ENCODE measurements at regions not wholly inside any gene's neighbourhood (a gene's known extent, or its start where the extent isn't known, plus 50 kb on each side); places are given as distances from the start of the nearest gene placed in this dataset.
A peak's percentile ranks its signal among the peaks of the same experiment; 100 is the strongest.

DNA sequence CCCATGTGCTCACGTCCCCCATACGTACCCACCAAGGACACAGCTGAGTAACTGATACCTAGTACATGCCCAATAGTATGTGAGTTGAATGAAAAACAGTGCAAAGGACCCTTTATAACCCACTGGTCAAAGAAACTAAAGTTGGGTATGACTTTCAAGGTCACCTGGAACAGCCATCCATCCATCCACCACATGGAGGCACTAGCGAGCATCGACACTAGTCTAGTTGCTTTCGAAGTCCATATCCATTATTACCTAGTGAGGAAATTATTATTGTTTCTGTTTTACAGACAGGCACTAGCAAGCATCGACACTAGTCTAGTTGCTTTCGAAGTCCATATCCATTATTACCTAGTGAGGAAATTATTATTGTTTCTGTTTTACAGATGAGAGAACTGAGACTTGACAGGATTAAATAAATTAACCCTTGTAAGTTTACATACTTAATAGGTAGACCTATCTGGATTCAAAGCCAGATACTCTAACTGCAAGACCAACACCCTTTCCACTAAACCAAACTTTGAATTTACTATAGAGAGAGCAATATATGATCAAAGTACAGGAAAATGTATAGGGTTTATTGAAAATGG lies 233.7 kb downstream of the METTL4 start:
- no peaks in the 10 kb centered on the region for H4K20me1 ChIP-seq (ENCODE audit: insufficient read depth)
- H3K4me1 ChIP-seq (ENCODE audit: control insufficient read depth in 1 of 2, insufficient read depth in 2 of 2, low read length in 2 of 2): no peaks in the 10 kb centered on the region
- TF ChIP-seq RAD21 (IDR thresholded peaks at IDR 0.05; ENCODE audit: low read depth) (peak; percentile 31; the same call in 1 of the 2 replicates), CEBPB (IDR thresholded peaks at IDR 0.05; ENCODE audit: low read depth) (no peak), FOSL1 (IDR thresholded peaks at IDR 0.05; ENCODE audit: low read depth) (no peak), ZNF274 (IDR thresholded peaks at IDR 0.05; ENCODE audit: low read depth, low read length) (no peak), POLR2A (IDR thresholded peaks at IDR 0.05; ENCODE audit: borderline replicate concordance, extremely low read depth, insufficient read depth, insufficient read length) (no peak), POLR2AphosphoS5 (IDR thresholded peaks at IDR 0.05; ENCODE audit: low read depth, low read length) (no peak), EGR1 (IDR thresholded peaks at IDR 0.05; ENCODE audit: low read depth) (no peak)
- TF ChIP-seq, protein P1, sequence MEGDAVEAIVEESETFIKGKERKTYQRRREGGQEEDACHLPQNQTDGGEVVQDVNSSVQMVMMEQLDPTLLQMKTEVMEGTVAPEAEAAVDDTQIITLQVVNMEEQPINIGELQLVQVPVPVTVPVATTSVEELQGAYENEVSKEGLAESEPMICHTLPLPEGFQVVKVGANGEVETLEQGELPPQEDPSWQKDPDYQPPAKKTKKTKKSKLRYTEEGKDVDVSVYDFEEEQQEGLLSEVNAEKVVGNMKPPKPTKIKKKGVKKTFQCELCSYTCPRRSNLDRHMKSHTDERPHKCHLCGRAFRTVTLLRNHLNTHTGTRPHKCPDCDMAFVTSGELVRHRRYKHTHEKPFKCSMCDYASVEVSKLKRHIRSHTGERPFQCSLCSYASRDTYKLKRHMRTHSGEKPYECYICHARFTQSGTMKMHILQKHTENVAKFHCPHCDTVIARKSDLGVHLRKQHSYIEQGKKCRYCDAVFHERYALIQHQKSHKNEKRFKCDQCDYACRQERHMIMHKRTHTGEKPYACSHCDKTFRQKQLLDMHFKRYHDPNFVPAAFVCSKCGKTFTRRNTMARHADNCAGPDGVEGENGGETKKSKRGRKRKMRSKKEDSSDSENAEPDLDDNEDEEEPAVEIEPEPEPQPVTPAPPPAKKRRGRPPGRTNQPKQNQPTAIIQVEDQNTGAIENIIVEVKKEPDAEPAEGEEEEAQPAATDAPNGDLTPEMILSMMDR (IDR thresholded peaks at IDR 0.05 in 2 of 3, conservative IDR thresholded peaks at IDR 0.05 in 1 of 3; ENCODE audit: borderline replicate concordance in 1 of 3, insufficient read depth in 1 of 3, low read depth in 2 of 3, low read length in 2 of 3): peak; percentile 27 to 63 (median 57); a peak in 5 of 6 replicates
- TF ChIP-seq, protein P2, sequence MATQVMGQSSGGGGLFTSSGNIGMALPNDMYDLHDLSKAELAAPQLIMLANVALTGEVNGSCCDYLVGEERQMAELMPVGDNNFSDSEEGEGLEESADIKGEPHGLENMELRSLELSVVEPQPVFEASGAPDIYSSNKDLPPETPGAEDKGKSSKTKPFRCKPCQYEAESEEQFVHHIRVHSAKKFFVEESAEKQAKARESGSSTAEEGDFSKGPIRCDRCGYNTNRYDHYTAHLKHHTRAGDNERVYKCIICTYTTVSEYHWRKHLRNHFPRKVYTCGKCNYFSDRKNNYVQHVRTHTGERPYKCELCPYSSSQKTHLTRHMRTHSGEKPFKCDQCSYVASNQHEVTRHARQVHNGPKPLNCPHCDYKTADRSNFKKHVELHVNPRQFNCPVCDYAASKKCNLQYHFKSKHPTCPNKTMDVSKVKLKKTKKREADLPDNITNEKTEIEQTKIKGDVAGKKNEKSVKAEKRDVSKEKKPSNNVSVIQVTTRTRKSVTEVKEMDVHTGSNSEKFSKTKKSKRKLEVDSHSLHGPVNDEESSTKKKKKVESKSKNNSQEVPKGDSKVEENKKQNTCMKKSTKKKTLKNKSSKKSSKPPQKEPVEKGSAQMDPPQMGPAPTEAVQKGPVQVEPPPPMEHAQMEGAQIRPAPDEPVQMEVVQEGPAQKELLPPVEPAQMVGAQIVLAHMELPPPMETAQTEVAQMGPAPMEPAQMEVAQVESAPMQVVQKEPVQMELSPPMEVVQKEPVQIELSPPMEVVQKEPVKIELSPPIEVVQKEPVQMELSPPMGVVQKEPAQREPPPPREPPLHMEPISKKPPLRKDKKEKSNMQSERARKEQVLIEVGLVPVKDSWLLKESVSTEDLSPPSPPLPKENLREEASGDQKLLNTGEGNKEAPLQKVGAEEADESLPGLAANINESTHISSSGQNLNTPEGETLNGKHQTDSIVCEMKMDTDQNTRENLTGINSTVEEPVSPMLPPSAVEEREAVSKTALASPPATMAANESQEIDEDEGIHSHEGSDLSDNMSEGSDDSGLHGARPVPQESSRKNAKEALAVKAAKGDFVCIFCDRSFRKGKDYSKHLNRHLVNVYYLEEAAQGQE (IDR thresholded peaks at IDR 0.05; ENCODE audit: low read depth): no peak
- ChIA-PET CTCF (no interaction called here), RAD21 (ENCODE audit: low non-redundant PET in 1 of 2, low total read pairs in 2 of 2, uncharacterized antibody in 2 of 2, unreplicated experiment in 2 of 2) (no interaction called here), POLR2A (no interaction called here)
- intact Hi-C loops (cut with micrococcal nuclease): no loop called here
- H3K9me2 ChIP-seq (ENCODE audit: insufficient read depth): no peaks in the 10 kb centered on the region
- H3K79me2 ChIP-seq (ENCODE audit: insufficient read depth, low read length): no peaks in the 10 kb centered on the region
- H3K4me2 ChIP-seq (ENCODE audit: low read length): no peak overlapping the region
- no peak overlapping the region for H3K9ac ChIP-seq (ENCODE audit: low read length)
- no peaks in the 10 kb centered on the region for H3K9me3 ChIP-seq (ENCODE audit: control insufficient read depth in 1 of 2, insufficient read depth in 1 of 2, low read depth in 1 of 2, low read length in 2 of 2)
- H2AFZ ChIP-seq (ENCODE audit: low read depth, low read length, poor library complexity, severe bottlenecking): no peak overlapping the region
- no TSS peak for BruUV-seq (replicated peaks)
- peak; percentile 74 for ATAC-seq
- no peak overlapping the region for H3K27ac ChIP-seq (ENCODE audit: low read depth, low read length)
- H3K4me3 ChIP-seq (replicated peaks in 1 of 2; ENCODE audit: low read depth in 1 of 2, low read length in 2 of 2): no peak overlapping the region
- no peaks in the 10 kb centered on the region for H3K36me3 ChIP-seq (ENCODE audit: control insufficient read depth in 1 of 2, insufficient read depth in 2 of 2, low read length in 2 of 2)
- no peaks in the 10 kb centered on the region for H3K27me3 ChIP-seq (ENCODE audit: insufficient read depth, low read length)
- peak; percentile 19 for DNase-seq (ENCODE audit: low read depth, low spot score)
